ENCODE measurements at regions not wholly inside any gene's neighbourhood (a gene's known extent, or its start where the extent isn't known, plus 50 kb on each side); places are given as distances from the start of the nearest gene placed in this dataset.

GRCh38 chrX:140157611-140158010 is 192.3 kb upstream of the CXorf66 start:
- no peak overlapping the region for H3K4me3 ChIP-seq (ENCODE audit: low read depth, low read length)
- H3K4me1 ChIP-seq (ENCODE audit: control insufficient read depth, insufficient read depth, low read length), result no peaks in the 10 kb centered on the region
- H3K27ac ChIP-seq (ENCODE audit: extremely low read depth, low read depth, low read length), result no peak overlapping the region
- H3K36me3 ChIP-seq (ENCODE audit: control insufficient read depth in 2 of 2, insufficient read depth in 1 of 2, low read length in 2 of 2), result no peaks in the 10 kb centered on the region
- ChIA-PET POLR2A (interaction anchor here (0.6 kb wide), 1 partner anchor 349 kb away, joined by 3 read pairs; no protein-coding TSS in a partner anchor), CTCF (interaction anchor here (0.9 kb wide), 1 partner anchor 16 kb away, joined by 5 read pairs; no protein-coding TSS in a partner anchor)
- no peaks in the 10 kb centered on the region for H3K9me3 ChIP-seq (ENCODE audit: control insufficient read depth, insufficient read depth, low read depth, low read length)
- TF ChIP-seq ZBTB1 (tag by site-specific recombination; IDR thresholded peaks at IDR 0.05), result no peak
- no peak for TF ChIP-seq ZNF664 (tag by site-specific recombination; IDR thresholded peaks at IDR 0.05)
- TF ChIP-seq ZNF768 (tag by site-specific recombination; IDR thresholded peaks at IDR 0.05), result no peak
- no peak for TF ChIP-seq WT1 (tag by site-specific recombination; IDR thresholded peaks at IDR 0.05)
- TF ChIP-seq ZNF146 (tag by site-specific recombination; IDR thresholded peaks at IDR 0.05), result no peak
- no peak for TF ChIP-seq ZNF747 (tag by site-specific recombination; IDR thresholded peaks at IDR 0.05)
- TF ChIP-seq, protein P1, sequence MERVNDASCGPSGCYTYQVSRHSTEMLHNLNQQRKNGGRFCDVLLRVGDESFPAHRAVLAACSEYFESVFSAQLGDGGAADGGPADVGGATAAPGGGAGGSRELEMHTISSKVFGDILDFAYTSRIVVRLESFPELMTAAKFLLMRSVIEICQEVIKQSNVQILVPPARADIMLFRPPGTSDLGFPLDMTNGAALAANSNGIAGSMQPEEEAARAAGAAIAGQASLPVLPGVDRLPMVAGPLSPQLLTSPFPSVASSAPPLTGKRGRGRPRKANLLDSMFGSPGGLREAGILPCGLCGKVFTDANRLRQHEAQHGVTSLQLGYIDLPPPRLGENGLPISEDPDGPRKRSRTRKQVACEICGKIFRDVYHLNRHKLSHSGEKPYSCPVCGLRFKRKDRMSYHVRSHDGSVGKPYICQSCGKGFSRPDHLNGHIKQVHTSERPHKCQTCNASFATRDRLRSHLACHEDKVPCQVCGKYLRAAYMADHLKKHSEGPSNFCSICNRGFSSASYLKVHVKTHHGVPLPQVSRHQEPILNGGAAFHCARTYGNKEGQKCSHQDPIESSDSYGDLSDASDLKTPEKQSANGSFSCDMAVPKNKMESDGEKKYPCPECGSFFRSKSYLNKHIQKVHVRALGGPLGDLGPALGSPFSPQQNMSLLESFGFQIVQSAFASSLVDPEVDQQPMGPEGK (tag by site-specific recombination; IDR thresholded peaks at IDR 0.05), result no peak
- TF ChIP-seq ZNF510 (tag by site-specific recombination; IDR thresholded peaks at IDR 0.05; ENCODE audit: insufficient replicate concordance), result no peak
- no peak for TF ChIP-seq REST (tag by site-specific recombination; IDR thresholded peaks at IDR 0.05)
- TF ChIP-seq KLF16 (tag by site-specific recombination; IDR thresholded peaks at IDR 0.05), result no peak
- no peak for TF ChIP-seq ZNF776 (tag by site-specific recombination; IDR thresholded peaks at IDR 0.05; ENCODE audit: borderline replicate concordance)
- TF ChIP-seq ZNF423 (tag by site-specific recombination; IDR thresholded peaks at IDR 0.05), result no peak
- TF ChIP-seq ZNF596 (tag by site-specific recombination; IDR thresholded peaks at IDR 0.05), result no peak
- no peak for TF ChIP-seq ZNF707 (tag by site-specific recombination; IDR thresholded peaks at IDR 0.05)

- TF ChIP-seq ZBTB11 (tag by site-specific recombination; conservative IDR thresholded peaks at IDR 0.05; ENCODE audit: low read depth), result no peak
- TF ChIP-seq ZNF19 (tag by site-specific recombination; IDR thresholded peaks at IDR 0.05; ENCODE audit: low read depth), result no peak
- TF ChIP-seq ZSCAN16 (tag by site-specific recombination; IDR thresholded peaks at IDR 0.05), result no peak
- no peak for TF ChIP-seq KLF1 (tag by site-specific recombination; IDR thresholded peaks at IDR 0.05)
- H3K4me1 ChIP-seq (ENCODE audit: control insufficient read depth, insufficient read depth, low read length), result no peaks in the 10 kb centered on the region
- no peak overlapping the region for H3K27ac ChIP-seq (ENCODE audit: extremely low read depth, low read depth, low read length)
- no peaks in the 10 kb centered on the region for H3K36me3 ChIP-seq (ENCODE audit: control insufficient read depth in 2 of 2, insufficient read depth in 1 of 2, low read length in 2 of 2)
- POLR2A ChIA-PET, result interaction anchor here (0.6 kb wide), 1 partner anchor 350 kb away, joined by 3 read pairs; no protein-coding TSS in a partner anchor
- CTCF ChIA-PET, result no interaction called here
- no peak overlapping the region for H3K4me3 ChIP-seq (ENCODE audit: low read depth, low read length)
- H3K9me3 ChIP-seq (ENCODE audit: control insufficient read depth, insufficient read depth, low read depth, low read length), result no peaks in the 10 kb centered on the region
Observed at GRCh38 chrX:140157143-140157542, 191.8 kb upstream of the CXorf66 start.

Data from HEK293 (cell line).